GM18511 (cell line): ENCODE measurements at regions not wholly inside any gene's neighbourhood (a gene's known extent, or its start where the extent isn't known, plus 50 kb on each side); places are given as distances from the start of the nearest gene placed in this dataset.

ENCODE experiments used
- ATAC-seq: cut with Tn5 transposase; IDR thresholded peaks from one replicate; pipeline ENCODE4 v1.9.1; 2021; ENCODE audit warnings: mild to moderate bottlenecking, moderate library complexity; ENCODE audit not compliant: unreplicated experiment

DNA sequence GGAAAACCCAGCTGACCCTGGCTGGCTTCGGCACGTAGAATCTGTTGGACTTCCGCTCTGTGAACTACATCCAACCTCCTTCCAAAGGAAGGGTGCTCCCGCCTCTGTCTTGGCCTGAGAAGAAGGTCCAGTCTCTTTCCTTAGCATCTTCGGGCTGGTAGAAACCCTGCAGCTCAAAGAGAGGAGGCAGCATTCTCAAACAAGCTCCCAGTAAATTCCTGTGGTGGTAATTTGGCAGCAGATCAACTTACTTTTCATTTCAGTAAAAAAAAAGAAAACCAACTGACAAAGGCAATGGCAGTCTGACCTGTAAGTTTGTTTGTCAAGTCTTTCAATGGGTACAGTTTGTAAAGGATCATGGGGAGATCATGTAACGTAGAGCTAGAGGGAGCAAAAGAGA is 176.7 kb downstream of the MED10 start:
- no peak for ATAC-seq

DNA sequence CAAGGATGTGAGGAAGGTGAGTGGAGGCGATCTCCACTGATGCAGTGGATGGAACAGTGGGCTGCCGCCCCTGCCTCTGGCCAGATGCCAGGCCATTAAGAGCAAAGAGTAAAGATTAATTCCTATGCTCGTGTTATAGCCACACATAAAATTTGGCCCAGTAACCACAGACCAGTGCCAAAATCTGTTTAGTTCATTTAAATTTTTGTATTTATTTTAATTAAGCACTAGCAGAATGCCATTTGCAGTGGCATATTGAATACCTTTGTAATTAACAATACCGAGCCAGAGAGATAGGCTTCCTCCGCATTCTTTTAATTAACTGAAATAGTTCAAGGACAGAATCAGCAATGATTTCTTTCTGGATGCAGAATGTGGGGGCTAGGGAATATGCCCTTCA is 179.8 kb downstream of the MED10 start:
- no peak for ATAC-seq

DNA sequence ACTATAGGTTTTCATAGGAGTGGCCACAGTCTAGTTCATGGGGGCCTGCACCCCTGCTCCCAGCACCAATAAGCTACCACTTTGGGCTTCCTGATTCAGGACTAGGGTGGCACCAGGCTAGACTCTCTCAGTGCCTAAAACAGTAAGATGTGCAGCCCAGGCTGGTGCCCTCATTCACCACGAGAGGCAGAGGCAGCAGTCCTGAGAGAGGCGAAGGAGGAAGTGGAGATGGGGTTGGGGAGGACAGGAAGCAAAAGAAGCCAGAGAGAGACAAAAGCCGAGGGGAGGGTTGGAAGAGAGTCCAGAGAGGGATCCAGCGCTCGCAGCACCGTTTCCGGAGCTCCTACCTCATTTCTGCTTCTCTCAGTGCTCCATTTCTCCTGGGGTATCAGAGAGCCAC is 180.9 kb downstream of the MED10 start:
- peak; percentile 74 for ATAC-seq

DNA sequence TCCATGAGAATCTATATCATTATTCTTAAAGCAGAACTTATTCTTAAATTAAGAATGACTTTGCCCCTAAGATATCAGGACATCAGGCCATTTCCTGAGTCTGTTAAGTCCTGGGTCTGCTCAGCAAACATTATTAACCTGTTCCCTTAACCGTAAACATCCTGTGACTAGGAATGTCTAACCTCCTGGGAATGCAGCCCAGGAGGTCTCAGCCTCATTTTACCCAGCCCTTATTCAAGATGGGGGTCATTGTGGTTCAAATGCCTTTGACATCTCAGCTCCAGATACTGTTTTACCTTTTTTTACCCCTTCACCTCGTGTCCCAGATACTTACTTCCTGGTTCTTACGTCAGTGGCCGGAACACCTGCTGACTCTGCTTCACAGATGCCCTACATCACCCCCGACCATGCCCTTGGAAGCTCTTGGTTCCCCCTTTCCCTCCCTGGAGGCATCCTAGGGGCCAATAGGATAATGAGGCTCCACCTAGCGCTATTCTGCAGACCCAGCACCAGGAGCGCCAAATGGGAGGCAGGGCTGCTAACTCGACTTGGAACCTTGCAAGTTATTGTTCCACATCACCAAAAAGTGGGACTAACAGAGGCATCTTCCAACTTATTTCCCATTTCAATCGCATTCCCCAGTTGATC is 182.5 kb downstream of the MED10 start:
- no peak for ATAC-seq

DNA sequence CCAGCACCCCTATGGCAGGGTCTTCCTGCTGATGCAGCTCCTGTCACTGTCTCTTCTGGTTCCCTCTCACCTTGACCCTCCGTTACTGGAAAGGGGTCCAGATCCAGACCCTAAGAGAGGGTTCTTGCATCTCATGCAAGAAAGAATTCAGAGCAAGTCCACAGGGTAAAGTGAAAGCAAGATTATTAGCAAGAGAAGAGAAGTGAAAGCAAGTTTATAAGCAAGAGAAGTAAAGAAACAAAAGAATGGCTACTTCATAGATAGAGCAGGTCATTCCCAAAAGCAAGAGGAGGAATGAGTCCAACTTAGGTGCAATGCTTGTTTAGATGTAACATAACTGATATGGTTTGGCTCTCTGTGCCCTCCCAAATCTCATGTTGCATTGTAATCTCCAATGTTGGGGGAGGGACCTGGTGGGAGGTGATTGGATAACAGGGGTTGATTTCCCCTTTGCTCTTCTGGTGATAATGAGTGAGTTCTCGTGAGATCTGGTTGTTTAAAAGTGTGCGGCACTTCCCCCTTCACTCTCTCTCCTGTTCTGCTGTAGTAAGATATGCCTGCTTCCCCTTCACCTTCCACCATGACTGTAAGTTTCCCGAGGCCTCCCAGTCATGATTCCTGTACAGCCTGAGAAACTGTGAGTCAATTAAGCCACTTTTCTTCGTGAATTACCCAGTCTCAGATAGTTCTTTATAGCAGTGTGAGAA is 183.3 kb downstream of the MED10 start:
- peak; percentile 63 for ATAC-seq

DNA sequence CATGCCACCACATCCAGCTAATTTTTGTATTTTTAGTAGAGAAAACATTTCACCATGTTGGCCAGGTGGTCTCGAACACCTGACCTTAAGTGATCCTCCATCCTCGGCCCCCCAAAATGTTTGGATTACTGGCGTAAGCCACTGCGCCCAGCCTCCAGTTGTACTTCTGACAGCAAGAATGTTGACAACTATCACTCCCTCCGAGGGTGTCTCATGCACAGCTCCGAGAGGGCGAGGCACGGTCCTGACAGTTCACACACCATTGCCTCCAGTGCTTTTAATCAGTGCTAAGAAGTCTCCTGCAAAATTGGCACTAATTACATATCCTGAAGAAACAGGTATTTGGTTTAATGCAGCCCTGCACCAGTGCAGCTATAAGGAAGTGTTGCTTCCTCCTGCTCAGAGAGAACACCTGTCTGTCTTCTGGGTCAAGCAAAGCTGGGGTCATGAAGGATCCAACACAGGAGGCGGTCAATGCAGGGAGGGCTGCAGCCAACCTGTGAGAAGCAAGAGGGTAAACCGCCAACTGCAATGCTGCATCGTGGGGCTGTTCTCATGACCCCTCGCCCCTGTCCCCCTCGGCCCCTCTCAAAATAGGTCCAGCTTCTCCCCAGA is 184.0 kb downstream of the MED10 start:
- no peak for ATAC-seq

DNA sequence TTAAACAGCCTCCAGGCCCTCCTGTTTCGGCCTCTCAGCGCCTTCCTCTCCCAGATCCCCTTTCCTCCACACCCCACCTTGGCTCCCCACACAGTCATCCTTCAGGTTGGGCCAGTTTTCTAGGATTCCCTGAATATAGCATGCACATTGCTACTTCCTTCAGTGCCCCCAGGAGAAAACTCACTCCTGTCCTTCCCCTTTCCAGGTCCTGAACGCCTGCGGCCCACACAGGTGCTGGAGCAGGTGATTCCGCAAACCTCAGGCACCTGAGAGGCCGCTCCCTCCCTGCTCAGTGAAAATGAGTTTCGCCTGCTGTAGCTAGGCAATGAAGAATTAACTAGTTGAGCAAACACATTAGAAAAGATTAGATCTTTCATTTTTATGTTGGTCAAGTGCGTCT is 185.0 kb downstream of the MED10 start:
- ATAC-seq = no peak

DNA sequence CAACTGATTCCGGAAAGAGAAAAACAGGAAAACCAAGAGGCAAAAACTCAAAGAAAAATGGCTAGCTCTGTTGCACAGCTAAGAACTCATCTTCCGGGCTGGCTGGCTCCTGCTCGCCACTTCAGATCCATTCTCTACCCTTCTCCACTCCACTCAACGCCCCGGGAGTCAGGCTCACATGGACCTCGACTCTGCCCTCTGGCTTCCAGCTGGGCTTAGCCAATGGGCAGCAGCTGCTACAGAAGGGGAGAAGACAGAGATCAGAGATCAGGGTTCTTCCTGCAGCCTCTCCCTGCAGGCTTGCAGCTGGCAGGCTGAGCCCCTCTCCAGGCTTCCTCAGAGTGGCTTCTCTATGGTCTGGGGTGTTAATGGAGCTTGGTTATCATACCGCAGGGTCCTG is 187.5 kb downstream of the MED10 start:
- no peak for ATAC-seq

DNA sequence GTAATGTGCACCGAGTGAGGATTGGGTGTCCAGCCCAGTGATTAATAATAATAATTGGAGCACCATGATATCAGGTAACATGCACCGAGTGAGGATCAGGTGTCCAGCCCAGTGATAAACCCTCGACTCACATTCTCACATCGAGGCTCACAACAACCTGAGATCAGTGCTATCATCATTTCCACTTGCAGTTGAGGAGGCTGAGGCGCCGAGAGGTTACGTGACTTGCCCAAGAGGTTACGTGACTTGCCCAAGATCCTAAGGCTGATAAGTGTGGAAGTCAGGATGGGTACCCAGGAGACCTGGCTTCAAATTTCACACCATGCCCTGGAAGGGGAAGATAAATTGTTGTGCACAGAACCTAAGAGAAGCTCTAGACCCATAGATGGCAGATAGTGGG is 189.4 kb downstream of the MED10 start:
- no peak for ATAC-seq

DNA sequence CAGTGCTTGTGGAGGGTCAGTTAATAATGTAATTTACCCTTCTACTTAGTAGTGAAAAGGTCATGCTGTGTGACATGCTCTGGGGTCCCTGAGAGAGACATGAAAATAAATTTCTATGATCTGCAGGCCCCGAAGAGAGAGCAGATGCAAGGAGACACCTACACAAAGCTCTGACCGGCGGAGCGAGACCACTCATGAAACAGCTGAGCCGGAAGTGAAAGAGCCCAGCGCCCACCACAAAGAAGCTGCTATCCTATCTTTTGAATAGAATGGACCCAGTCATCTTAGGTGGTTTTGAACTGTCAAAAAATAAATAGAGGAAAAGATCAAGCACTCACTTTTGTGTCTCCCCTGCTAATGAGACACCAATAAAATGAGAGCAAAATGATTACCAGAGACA is 190.0 kb downstream of the MED10 start:
- ATAC-seq = peak; percentile 99

DNA sequence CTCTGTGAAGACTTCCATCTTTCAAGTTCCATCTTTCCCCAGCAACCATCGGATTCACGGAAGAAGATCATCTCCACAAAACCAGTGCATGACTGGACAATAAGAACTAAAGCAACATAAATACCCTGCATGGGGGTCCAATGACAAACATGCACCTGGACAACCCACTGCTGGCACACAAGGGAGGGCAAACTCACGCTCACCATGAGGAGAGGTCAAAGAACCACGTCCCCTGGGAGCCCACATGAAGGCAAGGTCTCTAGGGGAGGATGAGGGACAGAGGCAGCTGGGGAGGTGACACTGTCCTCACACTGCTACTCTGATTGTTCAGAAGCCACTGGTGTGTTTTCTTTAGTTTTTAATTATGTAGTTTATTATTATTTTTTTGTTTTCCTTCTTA is 190.8 kb downstream of the MED10 start:
- peak; percentile 13 for ATAC-seq

DNA sequence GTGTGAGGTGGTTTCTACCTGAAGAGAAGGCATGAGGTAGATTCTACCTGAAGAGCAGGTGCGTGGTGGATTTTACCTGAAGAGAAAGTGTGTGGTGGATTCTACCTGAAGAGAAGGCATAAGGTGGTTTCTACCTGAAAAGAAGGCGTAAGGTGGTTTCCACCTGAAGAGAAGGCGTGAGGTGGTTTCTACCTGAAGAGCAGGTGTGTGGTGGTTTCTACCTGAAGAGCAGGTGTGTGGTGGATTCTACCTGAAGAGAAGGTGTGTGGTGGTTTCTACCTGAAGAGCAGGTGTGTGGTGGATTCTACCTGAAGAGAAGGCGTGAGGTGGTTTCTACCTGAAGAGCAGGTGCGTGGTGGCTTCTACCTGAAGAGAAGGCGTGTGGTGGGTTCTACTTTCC is 192.8 kb downstream of the MED10 start:
- no peak for ATAC-seq

DNA sequence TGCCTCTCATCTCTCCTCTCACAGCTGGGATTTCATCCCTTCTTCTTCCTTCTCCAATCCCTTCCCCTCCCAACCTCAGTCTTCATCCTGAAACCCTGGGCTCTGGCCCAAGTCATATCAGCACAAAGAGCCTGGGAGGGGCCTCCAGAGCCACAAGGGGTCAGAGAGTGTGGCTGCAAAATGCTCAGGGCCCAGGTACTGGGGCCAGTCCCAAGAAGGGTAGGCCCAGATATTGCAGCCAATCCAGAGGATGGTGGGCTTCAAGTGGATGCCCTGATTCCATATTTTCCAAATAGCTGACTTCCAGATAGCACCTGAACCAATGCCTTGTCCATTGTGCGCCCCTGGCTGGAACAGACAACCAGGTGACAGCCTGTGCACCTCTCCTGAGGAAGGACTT is 193.9 kb downstream of the MED10 start:
- no peak for ATAC-seq

DNA sequence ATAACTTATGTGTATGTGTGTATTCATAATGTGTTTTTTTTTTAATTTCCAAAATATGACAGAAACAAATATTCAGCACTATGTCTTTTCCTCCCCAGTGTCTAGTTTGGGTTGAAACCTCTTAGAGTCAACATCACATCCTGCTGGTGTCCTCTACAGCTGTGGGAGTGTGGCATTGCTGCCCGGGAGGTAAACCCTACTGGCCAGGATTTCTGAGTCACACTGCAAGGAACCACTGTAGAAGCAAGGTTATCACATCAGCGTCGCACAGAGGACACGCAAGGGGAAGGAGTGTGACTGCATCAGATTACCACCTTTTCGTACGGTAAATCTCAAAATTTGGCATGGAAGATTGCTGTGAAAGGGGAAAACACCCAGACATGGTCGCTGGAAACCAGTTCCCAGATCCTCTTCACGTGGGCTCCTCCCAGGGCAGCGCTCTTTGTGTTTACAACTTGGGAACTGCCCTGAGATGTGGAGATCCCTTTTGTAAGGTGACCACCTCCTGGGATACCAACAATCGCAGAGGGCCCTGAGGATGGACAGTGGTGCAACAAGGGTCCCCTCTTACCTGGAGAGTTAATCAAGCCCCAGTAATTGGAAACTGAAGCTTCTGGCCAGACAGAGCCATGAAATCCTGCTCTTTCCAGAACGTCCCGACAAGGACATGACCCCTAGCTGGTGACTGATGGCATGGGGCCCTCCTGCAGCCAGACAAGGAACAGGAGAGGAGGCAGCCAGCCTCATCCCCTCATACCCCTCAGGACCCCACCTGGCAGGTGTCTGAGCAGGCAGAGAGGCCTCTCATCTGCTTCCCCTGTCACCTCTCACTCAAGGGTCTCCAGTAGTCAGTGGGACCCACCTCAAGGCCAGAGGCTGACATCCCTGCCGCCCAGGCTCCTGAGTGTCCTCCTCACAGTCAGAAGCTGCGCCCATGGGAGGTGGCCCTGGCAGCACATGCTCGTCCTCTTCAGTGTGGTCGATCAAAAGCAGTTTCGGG is 194.7 kb downstream of the MED10 start:
- ATAC-seq = no peak

DNA sequence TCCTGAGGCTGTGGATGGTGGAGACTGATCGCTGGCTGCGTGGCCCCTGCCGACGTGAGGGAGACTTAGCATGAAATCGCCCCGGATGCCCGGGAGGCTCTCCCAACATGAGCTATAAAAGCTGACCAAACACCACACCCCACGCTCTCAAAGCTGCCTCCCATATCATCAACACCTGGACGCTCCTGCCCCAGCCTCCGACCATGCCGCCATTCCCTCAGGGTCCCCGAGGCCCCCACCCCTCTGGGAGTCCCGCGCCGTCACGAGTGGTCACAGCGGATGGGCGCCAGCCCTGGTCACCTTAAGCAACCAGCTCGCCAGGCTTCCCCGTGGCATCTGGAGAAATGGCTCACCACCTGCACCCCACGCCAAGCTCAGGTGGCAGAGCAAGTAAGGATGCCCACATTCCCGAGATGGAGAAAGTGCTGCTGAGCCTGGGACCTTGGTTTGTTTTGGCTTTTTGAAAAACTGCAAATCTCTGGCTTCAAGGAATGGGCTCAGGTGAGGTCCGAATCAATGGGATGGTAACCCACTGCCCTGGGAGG is 196.0 kb downstream of the MED10 start:
- no peak for ATAC-seq

DNA sequence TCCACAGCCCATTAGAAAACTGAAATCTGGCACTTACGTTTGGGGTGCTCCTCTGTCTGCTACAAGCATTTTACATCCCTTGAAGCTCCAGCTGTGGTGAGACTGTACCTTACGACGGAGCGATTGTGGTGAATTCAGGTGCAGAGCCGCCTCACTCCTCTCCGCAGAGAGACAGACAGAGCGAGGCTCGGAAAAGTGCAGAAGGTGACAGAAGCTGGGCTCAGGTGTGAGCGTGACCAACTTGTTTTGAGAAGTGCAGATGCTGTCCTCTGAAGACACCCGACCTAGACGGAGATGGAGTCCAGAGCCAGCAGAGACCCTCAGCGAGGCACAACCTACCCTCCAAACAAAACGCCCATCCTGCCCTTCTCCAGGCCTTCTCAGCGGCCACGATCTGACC is 196.5 kb downstream of the MED10 start:
- no peak for ATAC-seq

DNA sequence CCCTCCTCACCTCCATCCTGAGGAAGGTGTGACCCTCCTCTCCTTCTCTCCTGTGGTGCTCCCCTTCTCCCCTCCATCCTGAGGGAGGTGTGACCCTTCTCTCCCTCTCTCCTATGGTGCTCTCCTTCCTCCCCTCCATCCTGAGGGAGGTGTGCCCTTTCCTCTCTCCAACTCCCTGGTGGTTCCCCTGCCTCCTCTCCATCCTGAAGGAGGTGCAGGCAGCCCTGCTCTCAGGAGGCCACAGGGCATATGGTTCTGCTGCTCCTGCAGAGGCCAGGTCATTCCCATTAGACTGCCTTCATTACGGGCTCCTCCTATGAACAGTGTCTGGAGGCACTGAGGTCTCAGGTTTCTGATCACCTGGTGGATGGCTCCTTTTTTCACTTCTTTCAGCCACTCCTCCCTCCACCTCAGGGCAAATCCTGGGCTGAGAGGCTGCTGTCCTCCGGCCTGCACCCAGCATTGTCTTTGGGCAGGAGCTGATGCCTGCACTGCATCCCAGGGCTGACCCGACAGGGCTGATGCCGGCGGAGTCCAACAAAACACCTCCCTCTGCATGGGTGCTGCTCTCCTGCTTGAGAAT is 197.1 kb downstream of the MED10 start:
- no peak for ATAC-seq

DNA sequence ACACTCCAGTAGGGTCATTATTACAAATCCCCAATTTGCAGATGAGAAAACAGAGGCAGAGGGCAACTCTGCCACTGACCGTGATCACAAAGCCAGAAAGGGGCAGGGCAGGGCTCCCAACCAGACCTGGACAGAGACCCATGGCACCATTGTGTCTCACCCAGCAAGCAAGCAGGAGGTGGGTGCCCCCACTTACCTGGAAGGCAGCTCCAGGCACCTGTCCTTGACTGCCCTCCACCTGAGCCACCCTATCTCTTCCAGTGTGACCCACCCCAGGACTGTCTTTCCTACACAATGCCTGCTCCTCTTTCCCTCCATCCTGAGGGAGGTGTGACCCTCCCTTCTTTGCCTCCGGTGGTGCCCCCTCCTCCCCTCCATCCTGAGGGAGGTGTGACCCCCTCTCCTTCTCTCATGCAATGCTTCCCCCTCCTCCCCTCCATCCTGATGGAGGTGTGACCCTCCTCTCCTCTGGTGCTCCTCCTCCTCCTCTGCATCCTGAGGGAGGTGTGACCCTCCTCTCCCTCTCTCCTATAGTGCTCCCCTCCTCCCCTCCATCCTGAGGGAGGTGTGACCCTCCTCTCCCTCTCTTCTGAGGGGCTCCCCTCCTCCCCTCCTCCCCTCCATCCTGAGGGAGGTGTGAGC is 198.0 kb downstream of the MED10 start:
- ATAC-seq = no peak

DNA sequence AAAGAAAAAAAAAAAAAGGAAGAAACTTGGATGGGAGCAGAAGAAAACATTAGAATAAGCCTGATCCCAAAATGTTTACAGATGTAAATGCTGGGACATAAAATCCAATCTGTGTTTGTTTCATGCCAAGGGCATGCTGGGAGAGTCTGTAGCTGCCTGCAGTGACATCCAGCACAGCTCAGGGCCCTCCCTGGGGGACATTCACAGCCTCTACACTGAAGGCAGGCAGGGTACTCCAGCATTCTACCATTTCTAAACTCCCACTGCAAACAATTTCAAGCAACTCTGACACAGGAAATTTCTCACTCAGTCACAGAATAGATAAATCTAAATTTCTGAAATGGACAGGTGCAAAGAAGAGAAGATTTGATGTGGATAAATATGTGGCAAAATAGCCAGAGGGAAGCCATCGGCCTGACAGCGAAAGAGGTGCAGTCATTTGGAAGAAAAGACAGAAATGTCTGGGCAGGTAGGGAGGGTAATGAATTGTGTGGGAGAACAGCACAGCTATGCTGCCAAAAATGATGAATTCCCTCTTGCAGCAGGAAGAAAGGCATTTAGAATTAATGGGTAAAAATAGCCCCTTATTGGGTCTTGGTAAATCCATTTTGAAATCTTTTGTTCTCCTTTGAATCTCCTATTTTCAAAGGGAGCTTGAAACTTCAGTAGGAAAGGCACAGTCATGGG is 199.4 kb downstream of the MED10 start:
- ATAC-seq = no peak

DNA sequence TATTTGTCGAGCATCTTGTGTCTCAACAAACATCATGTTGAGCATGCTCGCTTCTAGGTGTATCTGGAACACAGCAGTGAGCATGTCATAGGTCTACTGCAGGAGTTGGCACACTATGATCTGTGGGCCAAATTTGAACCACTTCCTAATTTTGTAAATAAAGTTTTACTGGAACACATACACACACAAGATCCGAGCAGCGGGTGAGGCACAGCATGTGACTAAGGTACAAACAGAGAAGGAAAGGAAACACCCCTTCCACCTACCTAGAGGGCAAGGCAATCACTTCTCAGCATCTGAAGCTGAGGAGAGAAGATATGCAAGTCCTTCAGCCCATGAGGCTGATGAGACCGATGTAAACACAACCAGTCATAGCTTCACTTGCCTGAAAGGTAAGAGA is 200.4 kb downstream of the MED10 start:
- no peak for ATAC-seq
